Kidney (tissue), 13 donors: ENCODE measurements at regions not wholly inside any gene's neighbourhood (a gene's known extent, or its start where the extent isn't known, plus 50 kb on each side); places are given as distances from the start of the nearest gene placed in this dataset.
"Not testable (repeated sequence)": the region's sequence is repeated elsewhere in the genome, so short reads cannot be mapped to it uniquely, and the experiment has no call there.

Experiments
- DNase-seq, 5 donors: peaks; one replicate each; pipeline ENCODE4 v3.0.0-alpha.2; 2013 to 2020
- FAIRE-seq: peaks from 2 replicates; lab custom pipeline; 2012; peaks lifted over from hg19 to GRCh38; lab: Jason Lieb, UNC
- H3K27ac ChIP-seq, 2 donors: one replicate each; pipeline ENCODE4 v1.7.0; 2013; ENCODE audit warnings: low read depth in 2 of 2, low read length in 2 of 2, inconsistent platforms in 1 of 2
- H3K27me3 ChIP-seq: one replicate; pipeline ENCODE4 v1.7.1; 2013; ENCODE audit warnings: low read length, inconsistent platforms; ENCODE audit not compliant: control insufficient read depth, insufficient read depth
- H3K36me3 ChIP-seq, 3 donors: one replicate each; pipeline versions ENCODE4 v1.7.0 to v1.7.1; 2013; ENCODE audit warnings: low read length in 3 of 3, control low read depth in 1 of 3, inconsistent platforms in 1 of 3; ENCODE audit not compliant: insufficient read depth in 3 of 3, control insufficient read depth in 2 of 3
- H3K4me1 ChIP-seq, 3 donors: one replicate each; pipeline versions ENCODE4 v1.7.0 to v1.7.1; 2013; ENCODE audit warnings: low read length in 3 of 3, inconsistent platforms in 1 of 3, low read depth in 1 of 3; ENCODE audit not compliant: control insufficient read depth in 2 of 3, insufficient read depth in 2 of 3
- H3K4me3 ChIP-seq, 3 donors: one replicate each; pipeline versions ENCODE4 v1.7.0 to v1.8.1; 2013; ENCODE audit warnings: low read length in 3 of 3, control low read depth in 1 of 3, inconsistent platforms in 1 of 3
- H3K9ac ChIP-seq, 3 donors: one replicate each; pipeline versions ENCODE4 v1.7.0 to v1.7.1; 2013; ENCODE audit warnings: low read length in 3 of 3, control low read depth in 1 of 3, inconsistent platforms in 1 of 3
- H3K9me3 ChIP-seq, 3 donors: one replicate each; pipeline versions ENCODE4 v1.7.0 to v1.7.1; 2013; ENCODE audit warnings: low read length in 3 of 3, control low read depth in 1 of 3, inconsistent platforms in 1 of 3; ENCODE audit not compliant: control insufficient read depth in 2 of 3, insufficient read depth in 1 of 3
- intact Hi-C: fragments of 100-400 bp; cut with DNase I; formaldehyde crosslinking; loops from one replicate; pipeline ENCODE4 v1.11.1; 2022
- TF ChIP-seq, protein P1 (sequence below): IDR thresholded peaks from 3 replicates; pipeline ENCODE4 v1.5.1; 2012; ENCODE audit warnings: mild to moderate bottlenecking, moderate library complexity, borderline replicate concordance; ENCODE audit not compliant: insufficient read depth; ENCODE audit errors: extremely low read depth
- donor health status: control.
- donor health status: control.
- donor health status: control.
- donor health status: control.
- donor health status: control.
- donor health status: DM: yes; HTN: yes; CAD: no.
- donor health status: Normal renal cell carcinoma (clear cell type).

- H3K4me3 ChIP-seq: no peak overlapping the region
- H3K9ac ChIP-seq: no peak overlapping the region
- TF ChIP-seq, protein P1, sequence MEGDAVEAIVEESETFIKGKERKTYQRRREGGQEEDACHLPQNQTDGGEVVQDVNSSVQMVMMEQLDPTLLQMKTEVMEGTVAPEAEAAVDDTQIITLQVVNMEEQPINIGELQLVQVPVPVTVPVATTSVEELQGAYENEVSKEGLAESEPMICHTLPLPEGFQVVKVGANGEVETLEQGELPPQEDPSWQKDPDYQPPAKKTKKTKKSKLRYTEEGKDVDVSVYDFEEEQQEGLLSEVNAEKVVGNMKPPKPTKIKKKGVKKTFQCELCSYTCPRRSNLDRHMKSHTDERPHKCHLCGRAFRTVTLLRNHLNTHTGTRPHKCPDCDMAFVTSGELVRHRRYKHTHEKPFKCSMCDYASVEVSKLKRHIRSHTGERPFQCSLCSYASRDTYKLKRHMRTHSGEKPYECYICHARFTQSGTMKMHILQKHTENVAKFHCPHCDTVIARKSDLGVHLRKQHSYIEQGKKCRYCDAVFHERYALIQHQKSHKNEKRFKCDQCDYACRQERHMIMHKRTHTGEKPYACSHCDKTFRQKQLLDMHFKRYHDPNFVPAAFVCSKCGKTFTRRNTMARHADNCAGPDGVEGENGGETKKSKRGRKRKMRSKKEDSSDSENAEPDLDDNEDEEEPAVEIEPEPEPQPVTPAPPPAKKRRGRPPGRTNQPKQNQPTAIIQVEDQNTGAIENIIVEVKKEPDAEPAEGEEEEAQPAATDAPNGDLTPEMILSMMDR: no peak
- DNase-seq: peak in 1 of 5 donors; percentile 60
- no peak for FAIRE-seq
- H3K27me3 ChIP-seq: no peaks in the 10 kb centered on the region
- H3K4me1 ChIP-seq: no peaks in the 10 kb centered on the region
- H3K9me3 ChIP-seq: no peaks in the 10 kb centered on the region
- no peak overlapping the region for H3K27ac ChIP-seq
- no peaks in the 10 kb centered on the region for H3K36me3 ChIP-seq
- intact Hi-C loops: no loop called here
These were observed 64.6 kb downstream of the GOLGA6L7 start for GRCh38 chr15:28783873-28784272.

GRCh38 chr15:28783466-28783865 is 65.0 kb downstream of the GOLGA6L7 start:
- intact Hi-C loops: no loop called here
- DNase-seq (peak in 1 of 5 donors; percentile 66), FAIRE-seq (no peak)
- Histone ChIP-seq H3K4me3 (no peak overlapping the region), H3K36me3 (no peaks in the 10 kb centered on the region), H3K9me3 (no peaks in the 10 kb centered on the region), H3K27ac (no peak overlapping the region), H3K27me3 (no peaks in the 10 kb centered on the region), H3K4me1 (no peaks in the 10 kb centered on the region), H3K9ac (no peak overlapping the region)
- TF ChIP-seq, protein P1: no peak

- H3K4me3 ChIP-seq, FAIRE-seq, H3K27ac ChIP-seq, H3K36me3 ChIP-seq, intact Hi-C loops, H3K27me3 ChIP-seq, H3K9ac ChIP-seq, H3K4me1 ChIP-seq, H3K9me3 ChIP-seq, DNase-seq: not testable (repeated sequence)
These were observed 66.2 kb upstream of the GOLGA8M start for GRCh38 chr15:28778397-28778796.

GRCh38 chr15:28772857-28773256 is 60.6 kb upstream of the GOLGA8M start:
- H3K36me3 ChIP-seq, FAIRE-seq, H3K4me3 ChIP-seq, intact Hi-C loops, H3K9me3 ChIP-seq, H3K27me3 ChIP-seq, DNase-seq, H3K9ac ChIP-seq, H3K4me1 ChIP-seq, H3K27ac ChIP-seq: not testable (repeated sequence)
